HG03064 (cell line): ENCODE measurements at regions not wholly inside any gene's neighbourhood (a gene's known extent, or its start where the extent isn't known, plus 50 kb on each side); places are given as distances from the start of the nearest gene placed in this dataset.
"Not testable (repeated sequence)": the region's sequence is repeated elsewhere in the genome, so short reads cannot be mapped to it uniquely, and the experiment has no call there.

Source experiments
- ATAC-seq: cut with Tn5 transposase; IDR thresholded peaks from one replicate; pipeline ENCODE4 v1.9.1; 2021; ENCODE audit warnings: low read depth; ENCODE audit not compliant: unreplicated experiment

DNA sequence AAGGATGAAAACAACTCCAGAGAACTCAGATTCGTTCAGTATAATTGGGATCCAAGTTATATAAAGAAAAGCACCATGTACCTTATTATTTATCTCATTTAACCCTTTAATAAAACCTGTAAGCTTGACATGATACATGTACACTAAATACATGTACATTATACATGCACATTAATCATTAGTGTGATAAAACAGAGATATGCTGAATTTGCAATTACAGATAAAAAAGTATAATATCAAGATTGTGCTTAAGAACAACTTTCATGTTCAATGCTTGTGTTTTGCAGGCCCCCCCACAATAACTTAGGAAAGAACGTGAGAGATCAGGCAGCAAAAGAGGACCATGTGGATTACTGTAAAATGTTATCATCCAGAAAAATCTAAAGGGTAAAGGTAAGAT lies 385.4 kb upstream of the GYPC start:
- no peak for ATAC-seq

GRCh38 chr2:126272401-126272800 lies 383.6 kb upstream of the GYPC start:
- ATAC-seq: no peak

DNA sequence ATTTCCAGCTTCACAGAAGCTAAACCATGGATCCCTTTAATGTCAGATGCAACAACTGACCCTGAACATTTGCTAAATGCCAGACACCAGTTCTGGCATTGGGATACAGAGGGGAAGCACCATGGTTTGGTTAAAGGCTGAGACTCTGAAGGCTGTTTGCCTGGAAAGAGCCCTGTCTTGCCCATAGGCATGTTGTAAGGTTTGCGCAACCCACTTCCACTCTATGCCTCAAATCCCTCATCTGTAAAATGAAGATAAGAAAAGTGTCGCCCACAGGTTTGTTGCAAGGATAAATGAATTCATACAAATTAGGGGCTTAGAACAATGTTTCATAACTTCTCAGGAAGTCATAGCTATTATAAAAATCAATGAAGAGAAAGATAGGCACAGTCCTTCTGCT lies 380.9 kb upstream of the GYPC start:
- no peak for ATAC-seq

DNA sequence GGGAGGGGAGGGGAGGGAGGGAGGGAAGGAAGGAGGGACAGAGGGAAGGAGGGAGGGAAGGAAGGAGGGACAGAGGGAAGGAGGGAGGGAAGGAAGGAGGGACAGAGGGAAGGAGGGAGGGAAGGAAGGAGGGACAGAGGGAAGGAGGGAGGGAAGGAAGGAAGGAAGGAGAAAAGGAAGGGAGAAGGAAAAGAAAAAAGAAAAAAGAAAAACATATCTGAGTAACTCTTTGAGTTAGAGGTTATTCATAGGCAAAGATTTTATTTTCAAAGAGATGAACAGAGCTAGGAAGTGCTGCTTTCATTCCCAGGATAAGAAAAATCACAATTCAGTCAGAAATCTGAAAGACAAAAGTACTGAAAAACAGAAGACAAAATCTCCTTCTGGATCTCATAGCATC lies 379.7 kb upstream of the GYPC start:
- not testable (repeated sequence) for ATAC-seq

DNA sequence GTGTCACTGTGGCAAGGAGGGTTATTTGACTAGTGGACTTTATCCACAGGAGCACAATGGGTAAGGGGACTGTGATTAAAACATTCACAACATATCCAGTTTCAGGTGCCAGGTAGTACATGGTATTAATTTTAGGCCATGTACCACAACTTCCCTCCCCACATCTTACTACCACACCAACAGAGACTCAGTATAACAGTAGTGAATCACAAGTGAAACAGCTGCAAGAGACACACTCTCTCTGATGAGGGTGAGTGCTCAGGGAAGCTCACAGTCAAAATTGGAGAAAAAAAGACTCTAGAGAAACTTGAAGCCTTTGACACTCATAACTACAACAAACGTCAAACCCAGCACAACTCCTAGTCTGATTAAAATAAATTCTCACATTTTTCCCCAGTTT lies 367.6 kb upstream of the GYPC start:
- no peak for ATAC-seq

DNA sequence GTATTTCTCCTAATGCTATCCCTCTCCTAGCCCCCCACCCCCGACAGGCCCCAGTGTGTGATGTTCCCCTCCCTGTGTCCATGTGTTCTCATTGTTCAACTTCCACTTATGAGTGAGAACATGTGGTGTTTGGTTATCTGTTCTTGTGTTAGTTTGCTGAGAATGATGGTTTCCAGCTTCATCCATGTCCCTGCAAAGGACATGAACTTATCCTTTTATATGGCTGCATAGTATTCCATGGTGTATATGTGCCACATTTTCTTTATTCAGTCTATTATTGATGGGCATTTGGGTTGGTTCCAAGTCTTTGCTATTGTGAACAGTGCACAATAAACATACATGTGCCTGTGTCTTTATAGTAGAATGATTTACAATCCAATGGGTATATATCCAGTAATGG lies 362.0 kb upstream of the GYPC start:
- not testable (repeated sequence) for ATAC-seq

DNA sequence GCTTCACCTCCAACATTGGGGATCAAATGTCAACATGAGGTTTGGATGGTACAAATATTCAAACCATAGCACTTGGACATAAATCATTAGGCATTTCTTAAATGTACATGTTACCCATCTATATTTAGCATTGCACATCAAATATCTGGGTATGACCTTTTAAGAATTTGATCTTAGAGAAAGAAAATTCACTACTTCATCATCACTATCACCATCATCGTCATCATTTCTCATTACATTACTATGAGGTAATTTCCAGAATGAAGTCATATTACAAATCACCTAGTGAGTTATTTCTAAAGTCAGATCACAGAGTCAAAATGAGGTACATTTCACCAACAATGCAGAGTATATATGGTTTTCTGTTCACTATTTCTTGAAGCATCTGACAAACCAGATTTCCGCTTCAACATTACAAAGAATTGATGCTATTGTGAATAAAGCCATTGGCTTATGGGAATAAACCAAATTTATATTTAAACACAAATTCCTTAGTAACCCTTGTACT lies 356.4 kb upstream of the GYPC start:
- no peak for ATAC-seq

DNA sequence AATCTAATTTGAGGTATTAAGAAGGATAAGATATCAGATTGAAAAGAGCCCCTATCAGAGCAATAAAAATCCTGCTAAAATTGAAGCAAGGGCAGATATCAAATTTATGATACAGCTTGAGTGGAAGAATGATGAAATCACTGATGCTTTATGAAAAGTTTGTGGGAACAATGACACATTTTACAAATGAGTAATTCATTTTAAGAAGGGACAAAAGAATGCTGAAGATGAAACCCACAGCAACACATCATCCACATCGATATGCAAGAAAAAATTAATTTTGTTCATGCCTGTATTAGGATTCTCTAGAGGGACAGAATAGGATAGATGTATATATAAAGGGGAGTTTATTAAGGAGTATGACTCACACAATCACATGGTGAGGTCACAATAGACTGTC lies 355.6 kb upstream of the GYPC start:
- ATAC-seq: no peak

DNA sequence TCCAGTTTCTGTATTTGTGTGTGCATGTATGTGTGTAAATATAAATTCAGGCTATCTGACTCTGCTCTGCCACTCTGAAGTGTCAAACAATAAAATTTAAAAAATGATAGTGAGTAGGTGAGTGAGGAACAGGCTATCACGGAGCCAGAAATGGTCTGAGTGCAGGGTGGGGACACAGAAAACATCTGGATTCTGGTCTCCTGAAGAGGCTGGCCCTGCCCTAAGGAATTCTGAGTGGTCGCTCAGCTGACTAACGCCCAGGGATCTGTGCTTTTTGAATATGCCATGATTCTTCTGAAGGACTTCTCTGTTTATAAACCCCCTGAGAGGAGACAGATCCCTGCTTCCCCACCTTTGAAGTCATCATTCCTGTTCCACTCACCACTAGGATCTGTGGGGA lies 353.9 kb upstream of the GYPC start:
- no peak for ATAC-seq

DNA sequence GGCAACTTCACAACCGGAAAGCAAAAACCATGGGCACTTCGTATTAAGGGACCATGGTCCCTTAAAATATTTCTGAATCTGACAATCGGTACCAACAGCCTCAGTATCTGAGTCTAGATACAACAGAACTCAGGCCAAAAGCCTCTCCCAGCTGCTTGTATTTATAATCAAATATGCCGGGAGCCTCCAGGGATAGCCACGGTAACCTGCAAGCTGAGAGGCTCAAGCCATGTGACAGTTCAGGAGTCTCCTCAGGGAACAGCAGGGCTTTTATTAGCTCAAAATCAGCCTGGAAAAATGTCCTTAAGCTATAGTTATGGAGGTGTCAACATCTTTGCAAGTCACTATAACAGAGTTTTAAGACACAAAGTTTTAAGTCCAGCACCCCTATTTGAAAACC lies 352.8 kb upstream of the GYPC start:
- ATAC-seq: no peak

GRCh38 chr2:126304154-126304553 lies 351.8 kb upstream of the GYPC start:
- ATAC-seq: no peak

DNA sequence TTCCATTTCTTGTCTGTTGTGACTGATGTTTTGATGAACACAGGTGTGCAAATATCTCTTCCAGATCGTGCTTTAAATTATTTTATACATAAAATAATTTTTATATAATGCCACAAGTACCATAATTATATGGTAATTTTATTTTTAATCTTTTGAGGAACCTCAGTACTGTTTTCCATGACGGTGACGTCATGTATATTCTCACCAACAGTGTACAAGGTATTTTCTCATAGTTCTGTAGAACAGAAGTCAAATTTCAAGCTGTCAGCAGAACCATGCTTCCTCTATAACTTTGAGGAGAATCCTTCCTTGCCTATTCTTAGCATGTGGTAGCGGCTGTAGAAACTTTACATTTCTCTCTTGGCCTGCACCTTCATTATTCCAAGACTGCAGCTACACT lies 349.4 kb upstream of the GYPC start:
- ATAC-seq: no peak

DNA sequence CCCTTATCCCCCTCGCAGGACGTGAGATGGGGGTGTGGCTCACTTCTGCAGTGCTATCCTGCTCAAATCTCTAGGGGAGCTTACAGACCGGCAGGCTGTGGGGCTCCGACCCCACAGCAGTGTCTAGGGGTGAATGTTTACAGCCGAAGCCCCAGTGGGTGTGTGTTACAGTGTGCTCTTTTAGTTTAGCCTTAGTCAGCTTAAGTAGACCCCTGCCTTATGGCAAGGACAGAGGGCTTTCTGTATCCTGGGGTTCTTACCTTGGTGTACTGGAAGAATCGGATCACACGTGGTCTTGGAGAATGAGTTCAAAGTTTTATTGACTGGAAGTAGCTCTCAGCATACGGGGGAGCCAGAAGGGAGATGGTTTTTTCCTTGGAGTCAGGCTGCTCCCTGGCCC lies 348.2 kb upstream of the GYPC start:
- ATAC-seq: no peak

GRCh38 chr2:126309185-126309584 lies 346.8 kb upstream of the GYPC start:
- ATAC-seq: no peak

DNA sequence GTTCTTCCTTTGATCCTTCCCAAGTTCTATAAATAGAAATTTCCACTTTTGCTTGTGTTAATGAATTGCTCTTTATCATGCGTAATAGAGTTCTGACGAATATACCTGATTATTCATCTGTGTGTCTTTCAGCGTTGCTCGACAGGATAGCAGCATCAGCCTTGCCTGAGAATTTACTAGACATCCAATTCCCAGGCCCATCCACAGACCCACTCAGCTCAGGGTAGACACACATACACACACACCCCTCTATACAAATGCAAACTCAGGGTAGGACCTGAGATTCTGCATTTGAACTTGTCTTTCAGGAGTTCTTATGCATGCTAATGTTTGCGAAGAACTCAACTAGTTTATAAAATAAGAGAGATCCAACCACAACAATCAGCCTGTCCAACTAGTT lies 343.4 kb upstream of the GYPC start:
- ATAC-seq: no peak

DNA sequence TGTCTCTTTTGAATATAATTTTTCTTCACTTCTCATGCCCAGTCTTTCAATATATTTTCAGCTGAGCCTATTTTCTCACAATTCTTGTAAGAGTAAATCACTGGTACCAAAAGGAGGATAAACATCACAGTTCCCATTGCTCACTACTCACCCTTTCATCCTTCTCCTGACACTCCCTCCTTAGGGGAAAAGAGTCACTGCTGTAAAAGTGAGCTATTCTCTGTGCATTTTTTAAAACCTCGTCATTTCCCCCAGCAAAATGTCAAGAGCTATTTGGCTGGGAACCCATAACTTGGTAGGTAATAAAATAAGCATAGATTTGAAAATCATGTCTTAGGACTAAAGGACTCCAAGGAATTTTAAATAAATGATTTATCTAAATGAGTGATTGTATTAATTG lies 340.1 kb upstream of the GYPC start:
- no peak for ATAC-seq

DNA sequence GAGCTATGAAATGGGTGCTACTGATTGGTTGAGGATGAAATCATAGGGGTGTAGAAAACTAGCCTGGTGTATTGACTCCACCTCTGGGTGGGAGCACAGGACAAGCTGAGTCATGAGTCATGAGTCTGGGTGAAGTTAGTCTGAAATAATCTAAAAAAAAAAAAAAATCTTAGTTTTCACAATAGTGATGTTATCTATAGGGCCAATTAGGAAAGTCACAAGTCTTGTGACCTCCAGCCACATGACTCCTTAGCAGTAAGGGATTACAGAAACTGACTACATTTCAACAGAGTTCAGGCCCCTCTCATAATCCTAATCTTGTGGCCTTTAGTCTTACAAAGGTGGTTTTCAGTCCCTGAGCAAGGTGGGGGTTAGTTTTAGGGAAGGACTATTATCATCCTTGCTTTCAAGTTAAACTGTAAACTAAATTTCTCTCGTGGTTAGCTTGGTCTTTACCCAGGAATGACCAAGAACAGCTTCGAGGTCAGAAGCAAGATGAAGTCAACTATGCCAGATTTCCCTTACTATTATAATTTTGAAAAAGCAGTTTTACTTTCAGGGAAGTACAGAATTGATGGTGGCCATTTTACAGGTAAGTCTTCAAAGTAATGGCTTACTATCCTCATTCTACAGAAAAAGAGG lies 338.0 kb upstream of the GYPC start:
- no peak for ATAC-seq

DNA sequence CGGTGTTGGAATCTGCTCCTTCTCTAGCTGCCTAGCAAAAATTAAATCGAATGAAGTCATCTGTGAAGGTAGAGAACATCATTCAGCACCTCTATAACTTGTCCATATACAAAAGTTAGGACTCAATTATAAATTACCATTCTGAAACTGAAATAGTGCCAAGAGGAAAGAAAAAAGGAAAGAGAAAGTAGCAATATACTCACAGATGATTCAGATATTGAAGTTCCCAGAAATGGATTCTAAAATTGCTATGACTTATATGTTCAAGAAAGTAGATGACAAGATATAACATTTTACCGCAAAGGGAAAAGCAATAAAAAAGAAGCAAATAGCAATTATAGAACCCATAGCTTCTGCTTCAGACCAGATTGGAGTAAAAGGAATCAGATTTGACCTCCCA lies 333.6 kb upstream of the GYPC start:
- ATAC-seq: no peak

DNA sequence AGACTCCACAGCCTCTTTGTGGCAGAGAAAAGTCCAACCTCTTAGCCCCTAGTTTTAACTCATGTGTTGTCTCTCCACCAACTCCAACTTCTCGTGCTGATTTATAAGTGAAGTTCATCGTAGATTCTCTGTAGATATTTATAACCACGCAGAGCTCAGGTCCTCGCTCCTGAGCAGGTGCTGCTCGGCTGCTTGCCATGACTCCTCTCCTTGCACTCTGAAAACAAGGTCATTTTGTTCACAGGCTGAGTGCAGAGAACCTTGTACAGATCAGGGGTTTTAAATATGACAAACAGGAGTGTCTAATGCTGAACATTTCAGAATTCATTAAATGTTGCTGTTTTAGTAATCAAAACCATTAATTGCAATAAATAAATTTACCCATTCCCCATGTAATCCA lies 330.8 kb upstream of the GYPC start:
- ATAC-seq: no peak

GRCh38 chr2:126329173-126329572 lies 326.8 kb upstream of the GYPC start:
- ATAC-seq: no peak

GRCh38 chr2:126342457-126342856 lies 313.5 kb upstream of the GYPC start:
- ATAC-seq: no peak

GRCh38 chr2:126343136-126343535 lies 312.8 kb upstream of the GYPC start:
- no peak for ATAC-seq

- no peak for ATAC-seq
Observed at GRCh38 chr2:126344493-126344892, 311.5 kb upstream of the GYPC start.
